ENCODE measurements at regions not wholly inside any gene's neighbourhood (a gene's known extent, or its start where the extent isn't known, plus 50 kb on each side); places are given as distances from the start of the nearest gene placed in this dataset.

DNA sequence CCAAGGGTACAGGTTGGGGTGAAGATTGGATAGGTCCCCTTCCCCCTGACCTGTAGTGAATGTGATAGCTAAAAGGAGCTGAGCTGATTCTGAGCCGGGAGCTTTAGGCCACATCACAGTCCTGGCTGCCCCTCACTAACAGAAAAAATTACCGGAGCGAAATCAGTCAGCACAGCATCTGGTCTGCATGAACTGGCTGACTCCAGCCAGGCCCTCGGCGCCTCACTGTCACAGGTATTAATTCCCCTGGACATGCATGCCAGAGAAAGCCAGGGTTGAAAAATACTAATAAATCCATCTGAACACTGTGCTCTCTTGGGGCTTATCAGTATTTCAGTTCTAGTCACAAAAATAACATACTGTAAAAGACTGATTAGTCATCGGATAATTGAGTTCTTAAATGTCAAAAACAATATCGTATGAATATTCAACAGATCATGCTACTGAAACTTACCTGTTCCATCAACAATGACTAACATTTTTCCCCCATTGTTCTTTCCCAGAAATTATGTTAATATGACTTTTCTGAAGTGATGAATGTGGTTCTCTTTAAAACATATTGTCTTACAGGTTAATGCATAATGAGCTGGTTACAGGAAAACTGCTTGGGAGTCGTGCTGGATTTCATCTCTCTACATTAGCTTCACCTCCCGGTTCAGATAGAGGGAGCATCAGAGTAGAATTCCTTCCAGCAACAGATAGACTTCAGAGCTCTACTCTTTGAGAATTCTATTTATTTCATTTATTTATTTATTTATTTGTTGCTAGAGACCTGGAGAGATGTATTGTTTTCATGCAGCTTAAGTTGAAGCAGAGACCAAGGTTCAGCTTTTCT is 387.7 kb downstream of the NXPE2 start:
- TF ChIP-seq, protein P1, sequence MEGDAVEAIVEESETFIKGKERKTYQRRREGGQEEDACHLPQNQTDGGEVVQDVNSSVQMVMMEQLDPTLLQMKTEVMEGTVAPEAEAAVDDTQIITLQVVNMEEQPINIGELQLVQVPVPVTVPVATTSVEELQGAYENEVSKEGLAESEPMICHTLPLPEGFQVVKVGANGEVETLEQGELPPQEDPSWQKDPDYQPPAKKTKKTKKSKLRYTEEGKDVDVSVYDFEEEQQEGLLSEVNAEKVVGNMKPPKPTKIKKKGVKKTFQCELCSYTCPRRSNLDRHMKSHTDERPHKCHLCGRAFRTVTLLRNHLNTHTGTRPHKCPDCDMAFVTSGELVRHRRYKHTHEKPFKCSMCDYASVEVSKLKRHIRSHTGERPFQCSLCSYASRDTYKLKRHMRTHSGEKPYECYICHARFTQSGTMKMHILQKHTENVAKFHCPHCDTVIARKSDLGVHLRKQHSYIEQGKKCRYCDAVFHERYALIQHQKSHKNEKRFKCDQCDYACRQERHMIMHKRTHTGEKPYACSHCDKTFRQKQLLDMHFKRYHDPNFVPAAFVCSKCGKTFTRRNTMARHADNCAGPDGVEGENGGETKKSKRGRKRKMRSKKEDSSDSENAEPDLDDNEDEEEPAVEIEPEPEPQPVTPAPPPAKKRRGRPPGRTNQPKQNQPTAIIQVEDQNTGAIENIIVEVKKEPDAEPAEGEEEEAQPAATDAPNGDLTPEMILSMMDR (IDR thresholded peaks at IDR 0.05) = no peak
- TF ChIP-seq POLR2A (IDR thresholded peaks at IDR 0.05) = no peak

Measured in Peyer's patch (tissue), 4 donors.